Mammary epithelial cell (primary cell): ENCODE measurements at regions not wholly inside any gene's neighbourhood (a gene's known extent, or its start where the extent isn't known, plus 50 kb on each side); places are given as distances from the start of the nearest gene placed in this dataset.

ENCODE experiments used
- EZH2 ChIP-seq: IDR thresholded peaks from 2 replicates; pipeline ENCODE4 v1.6.1; 2012; ENCODE audit warnings: low read length, inconsistent platforms, borderline replicate concordance
- TF ChIP-seq, protein P1 (sequence below), 2 donors: IDR thresholded peaks in 1 of 2; conservative IDR thresholded peaks in 1 of 2; 2 replicates each; pipeline ENCODE4 v1.5.1; 2011 to 2012; ENCODE audit warnings: inconsistent platforms in 2 of 2, low read length in 2 of 2, mild to moderate bottlenecking in 2 of 2, control low read depth in 1 of 2, low read depth in 1 of 2; ENCODE audit not compliant: insufficient read depth in 1 of 2; ENCODE audit errors: extremely low read depth in 1 of 2

DNA sequence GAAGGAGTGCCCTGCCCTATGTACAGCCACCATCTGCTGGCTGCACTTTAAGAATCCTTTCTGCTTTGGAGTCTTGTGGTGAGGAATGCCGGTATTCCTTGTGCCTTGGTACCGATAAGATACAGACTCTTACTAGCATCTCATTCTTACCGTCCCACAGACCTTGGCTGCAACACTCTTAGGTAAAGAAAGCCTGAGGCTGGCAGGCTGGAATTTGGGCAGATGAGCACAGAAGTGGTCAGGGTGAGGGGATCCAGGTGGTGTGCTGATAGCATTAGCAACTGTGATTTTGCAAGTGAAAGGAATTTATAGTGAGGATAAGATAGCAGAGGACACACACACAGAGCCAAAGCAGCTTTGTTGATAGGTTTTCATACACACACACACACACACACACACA is 198.1 kb downstream of the ENC1 start:
- TF ChIP-seq, protein P1, sequence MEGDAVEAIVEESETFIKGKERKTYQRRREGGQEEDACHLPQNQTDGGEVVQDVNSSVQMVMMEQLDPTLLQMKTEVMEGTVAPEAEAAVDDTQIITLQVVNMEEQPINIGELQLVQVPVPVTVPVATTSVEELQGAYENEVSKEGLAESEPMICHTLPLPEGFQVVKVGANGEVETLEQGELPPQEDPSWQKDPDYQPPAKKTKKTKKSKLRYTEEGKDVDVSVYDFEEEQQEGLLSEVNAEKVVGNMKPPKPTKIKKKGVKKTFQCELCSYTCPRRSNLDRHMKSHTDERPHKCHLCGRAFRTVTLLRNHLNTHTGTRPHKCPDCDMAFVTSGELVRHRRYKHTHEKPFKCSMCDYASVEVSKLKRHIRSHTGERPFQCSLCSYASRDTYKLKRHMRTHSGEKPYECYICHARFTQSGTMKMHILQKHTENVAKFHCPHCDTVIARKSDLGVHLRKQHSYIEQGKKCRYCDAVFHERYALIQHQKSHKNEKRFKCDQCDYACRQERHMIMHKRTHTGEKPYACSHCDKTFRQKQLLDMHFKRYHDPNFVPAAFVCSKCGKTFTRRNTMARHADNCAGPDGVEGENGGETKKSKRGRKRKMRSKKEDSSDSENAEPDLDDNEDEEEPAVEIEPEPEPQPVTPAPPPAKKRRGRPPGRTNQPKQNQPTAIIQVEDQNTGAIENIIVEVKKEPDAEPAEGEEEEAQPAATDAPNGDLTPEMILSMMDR (conservative IDR thresholded peaks at IDR 0.05 in 1 of 2, IDR thresholded peaks at IDR 0.05 in 1 of 2; ENCODE audit: extremely low read depth in 1 of 2, insufficient read depth in 1 of 2, low read depth in 1 of 2, low read length in 2 of 2), result no peak
- no peak for TF ChIP-seq EZH2
